GM19240 (cell line): ENCODE measurements at regions not wholly inside any gene's neighbourhood (a gene's known extent, or its start where the extent isn't known, plus 50 kb on each side); places are given as distances from the start of the nearest gene placed in this dataset.
"Not testable (repeated sequence)": the region's sequence is repeated elsewhere in the genome, so short reads cannot be mapped to it uniquely, and the experiment has no call there.

Source experiments
- DNase-seq: peaks from one replicate; pipeline ENCODE4 v3.0.0; 2011; ENCODE audit warnings: low spot score; ENCODE audit not compliant: insufficient read length

DNA sequence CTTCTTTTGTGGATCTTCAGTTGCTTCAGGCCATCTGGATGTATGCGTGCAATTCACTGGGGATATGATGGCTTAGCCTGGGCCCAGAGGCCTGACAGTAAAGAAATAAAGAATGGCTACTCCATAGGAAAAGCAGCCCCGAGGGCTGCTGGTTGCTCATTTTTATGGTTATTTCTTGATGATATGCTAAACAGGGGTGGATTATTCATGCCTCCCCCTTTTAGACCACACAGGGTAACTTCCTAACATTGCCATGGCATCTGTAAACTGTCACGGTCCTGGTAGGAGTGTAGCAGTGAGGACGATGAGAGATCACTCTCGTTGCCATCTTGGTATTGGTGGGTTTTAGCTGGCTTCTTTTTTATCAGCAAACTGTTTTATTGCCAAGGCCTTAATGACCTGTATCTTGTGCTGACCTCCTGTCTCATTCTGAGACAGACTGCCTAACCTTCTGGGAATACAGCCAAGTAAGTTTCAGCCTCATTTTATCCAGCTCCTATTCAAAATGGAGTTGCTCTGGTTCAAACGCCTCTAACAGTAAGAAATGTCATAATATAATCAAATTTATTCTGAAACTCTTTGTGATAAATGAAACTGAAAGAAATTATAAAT is 60.5 kb downstream of the DSEL start:
- DNase-seq: no peak

DNA sequence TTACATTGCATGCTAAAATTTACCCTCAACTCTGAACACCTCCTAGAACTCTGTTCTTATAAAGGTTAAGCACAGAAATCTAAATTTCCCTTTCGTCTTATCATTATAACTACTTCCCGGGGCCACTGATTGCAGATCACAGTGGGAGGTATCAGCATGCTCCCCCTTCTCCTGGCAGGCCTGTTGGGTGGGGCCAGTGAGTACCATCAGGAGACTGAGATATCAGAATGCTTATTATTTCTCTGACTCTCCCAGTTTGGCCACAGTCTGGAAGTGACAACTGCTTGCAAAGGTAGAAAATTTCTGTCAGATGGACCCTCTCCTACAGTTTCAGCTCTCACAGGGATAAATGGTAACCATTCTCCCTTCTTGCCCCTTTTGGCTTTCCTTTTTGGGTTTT is 62.6 kb downstream of the DSEL start:
- DNase-seq: no peak

DNA sequence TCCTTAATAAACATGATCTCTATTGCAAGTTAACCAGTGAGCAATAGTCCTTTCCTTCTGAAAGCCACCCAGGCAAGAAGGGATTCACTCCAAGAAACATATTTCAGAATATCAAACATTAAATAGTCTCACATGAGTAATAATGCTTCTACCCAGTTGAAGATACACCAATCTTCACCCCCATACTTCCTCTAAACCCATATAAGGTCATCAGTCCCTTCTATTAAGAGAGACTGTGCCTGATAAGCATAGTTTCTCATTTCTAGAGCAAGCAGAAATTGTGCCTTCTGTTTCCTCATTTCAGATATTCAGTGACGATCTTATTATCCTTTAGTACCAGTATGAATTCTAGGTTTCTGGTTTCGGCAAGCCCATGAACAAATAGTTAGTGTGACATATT is 64.6 kb downstream of the DSEL start:
- DNase-seq: no peak

- DNase-seq: not testable (repeated sequence)
Measured at GRCh38 chr18:67451101-67451500, 65.4 kb downstream of the DSEL start.

GRCh38 chr18:67433971-67434370 is 82.5 kb downstream of the DSEL start:
- no peak for DNase-seq

GRCh38 chr18:67432806-67433205 is 83.7 kb downstream of the DSEL start:
- DNase-seq: no peak

- DNase-seq: no peak
Measured at GRCh38 chr18:67428805-67429204, 87.7 kb downstream of the DSEL start.

GRCh38 chr18:67428158-67428557 is 88.4 kb downstream of the DSEL start:
- DNase-seq: no peak

GRCh38 chr18:67426486-67426885 is 90.0 kb downstream of the DSEL start:
- no peak for DNase-seq

DNA sequence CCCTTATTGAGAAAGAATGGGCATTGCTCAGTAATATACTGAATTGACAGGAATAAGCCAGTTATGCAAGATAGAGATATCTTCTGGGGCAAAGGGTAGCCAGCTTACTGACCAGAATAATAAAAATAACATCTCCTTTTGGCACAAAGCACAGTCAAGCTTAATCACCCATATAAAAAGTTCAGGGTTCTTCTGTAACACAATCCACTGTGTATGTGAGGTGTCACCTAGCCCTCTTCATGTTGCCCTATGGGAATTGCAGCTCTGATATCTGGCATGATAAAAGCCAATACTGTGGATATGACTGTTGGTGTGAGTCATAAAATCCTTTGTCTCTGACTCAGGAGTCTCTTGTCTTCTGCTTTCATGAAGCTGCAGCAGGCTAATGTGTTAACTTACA is 90.8 kb downstream of the DSEL start:
- no peak for DNase-seq

GRCh38 chr18:67421651-67422050 is 94.9 kb downstream of the DSEL start:
- DNase-seq: no peak

- DNase-seq: no peak
Measured at GRCh38 chr18:67417864-67418523, 98.5 kb downstream of the DSEL start.

GRCh38 chr18:67411116-67411515 is 105.4 kb downstream of the DSEL start:
- no peak for DNase-seq

DNA sequence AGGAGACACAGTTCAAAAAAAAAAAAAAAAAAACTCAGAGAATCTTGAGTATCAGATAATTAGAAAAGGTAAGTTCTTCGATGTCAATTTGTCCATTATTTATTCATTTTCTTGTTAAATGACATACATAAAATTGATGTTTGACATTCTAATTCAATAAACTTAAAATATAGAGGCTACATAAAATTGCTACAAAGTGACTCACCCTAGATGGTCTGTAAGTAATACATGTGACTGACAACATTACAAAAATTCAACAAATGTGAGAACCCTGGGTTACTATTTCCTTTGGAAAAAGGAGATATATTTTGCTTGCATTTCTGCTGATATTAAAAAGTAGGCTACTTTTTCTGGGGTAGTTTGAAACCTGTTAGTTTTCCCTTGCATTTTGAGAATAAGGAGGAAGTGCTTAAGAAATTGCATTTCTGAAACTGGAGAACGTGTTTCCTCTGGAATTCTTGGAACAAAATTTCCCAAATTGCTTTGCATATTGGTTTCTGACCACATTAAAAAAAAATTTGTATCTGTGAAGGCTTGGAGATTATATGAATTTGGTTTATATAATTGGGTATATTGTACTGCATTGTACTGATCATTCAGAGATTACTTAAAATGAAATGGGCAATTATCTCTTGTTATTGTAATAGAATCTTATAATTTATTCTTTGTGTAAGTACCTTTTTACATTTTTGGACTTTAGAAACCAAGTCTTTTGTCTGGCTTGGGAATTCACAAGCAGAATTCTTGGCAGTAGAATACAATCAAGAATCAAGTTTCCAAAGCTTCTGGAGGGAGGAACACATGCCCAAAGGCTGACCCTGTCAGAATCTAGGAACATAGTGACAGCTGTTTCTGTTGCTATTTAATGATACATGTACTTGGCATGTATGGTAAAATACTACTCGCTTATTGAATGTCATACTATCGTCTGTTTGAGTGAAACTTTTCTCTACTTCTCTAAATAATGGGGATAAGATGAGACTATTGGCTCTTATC is 106.1 kb downstream of the DSEL start:
- DNase-seq: no peak

DNA sequence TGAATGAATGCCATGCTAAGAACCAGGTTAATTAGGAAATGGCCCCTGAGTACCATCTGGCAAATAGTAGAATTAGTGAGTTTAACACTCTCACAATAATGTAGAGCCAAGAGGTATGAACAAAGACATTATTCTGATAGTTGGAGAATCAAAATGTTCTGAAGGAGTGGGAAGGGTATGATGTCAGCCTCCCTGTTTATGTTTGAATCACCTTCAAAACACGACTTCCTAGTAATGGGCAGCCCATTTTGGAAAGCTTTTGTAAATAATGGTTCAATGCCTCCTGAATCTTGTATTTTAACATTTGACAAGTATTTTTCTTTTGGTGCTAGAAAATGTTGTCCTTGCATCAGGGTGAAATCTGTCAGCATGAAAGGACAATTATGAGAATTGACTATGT is 108.3 kb downstream of the DSEL start:
- no peak for DNase-seq

- no peak for DNase-seq
Measured at GRCh38 chr18:67406714-67407113, 109.8 kb downstream of the DSEL start.

DNA sequence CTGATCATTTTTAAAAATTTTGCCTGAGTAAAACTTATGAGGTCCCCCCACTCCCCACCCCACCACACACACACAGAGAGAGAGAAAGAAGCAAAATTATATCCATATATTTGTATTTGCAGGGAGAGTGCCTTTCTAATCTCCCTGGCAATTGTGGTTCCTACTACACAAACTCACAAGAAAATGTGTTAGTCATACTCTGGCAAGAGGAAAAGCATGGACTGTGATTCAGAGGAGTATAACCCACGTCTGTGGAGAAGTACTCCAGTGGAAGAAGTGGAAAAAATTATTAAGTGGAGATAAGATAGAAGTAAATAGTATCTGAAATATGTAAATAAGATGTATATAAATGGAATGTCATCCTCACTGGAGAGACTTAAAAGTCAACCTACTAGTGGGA is 114.0 kb downstream of the DSEL start:
- no peak for DNase-seq

- DNase-seq: no peak
Measured at GRCh38 chr18:67400502-67401117, 115.9 kb downstream of the DSEL start.

DNA sequence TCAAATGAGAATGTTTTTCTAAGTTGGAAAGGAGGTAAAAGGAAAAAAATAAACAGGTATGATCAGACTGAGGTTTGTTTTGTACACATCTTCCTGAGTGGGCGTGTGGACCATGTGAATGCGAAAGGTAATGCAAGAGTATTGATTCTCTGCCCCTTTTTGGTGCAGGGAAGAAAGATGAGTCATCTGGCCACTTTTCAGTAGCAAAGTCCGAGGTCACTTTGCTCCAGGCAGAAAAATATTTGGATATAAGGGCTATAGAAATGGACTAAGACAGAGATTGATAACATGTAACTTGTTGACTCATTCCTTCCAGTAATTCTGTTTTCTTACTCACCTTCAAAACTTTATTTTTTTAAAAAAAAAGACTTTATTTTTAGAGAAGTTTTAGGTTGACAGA is 130.5 kb downstream of the DSEL start:
- no peak for DNase-seq

DNA sequence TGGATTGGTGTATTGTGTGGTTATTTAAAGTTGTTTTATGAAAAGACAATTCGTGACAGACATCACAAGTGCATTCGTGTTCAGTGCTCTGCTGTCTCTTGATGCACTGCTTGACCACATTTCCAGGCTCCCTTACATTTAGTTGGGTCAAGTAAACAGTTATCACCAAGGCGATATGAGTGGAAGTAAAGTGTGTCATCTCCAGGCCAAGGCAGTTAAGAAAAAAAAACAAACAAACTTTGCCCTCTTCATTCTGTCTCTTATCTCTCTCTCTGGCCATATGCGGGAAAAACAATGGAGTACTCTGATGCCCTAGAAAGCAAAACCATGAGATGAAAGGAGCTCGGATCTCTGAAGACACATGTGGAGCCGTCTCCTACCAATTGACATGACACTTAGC is 131.1 kb downstream of the DSEL start:
- no peak for DNase-seq

DNA sequence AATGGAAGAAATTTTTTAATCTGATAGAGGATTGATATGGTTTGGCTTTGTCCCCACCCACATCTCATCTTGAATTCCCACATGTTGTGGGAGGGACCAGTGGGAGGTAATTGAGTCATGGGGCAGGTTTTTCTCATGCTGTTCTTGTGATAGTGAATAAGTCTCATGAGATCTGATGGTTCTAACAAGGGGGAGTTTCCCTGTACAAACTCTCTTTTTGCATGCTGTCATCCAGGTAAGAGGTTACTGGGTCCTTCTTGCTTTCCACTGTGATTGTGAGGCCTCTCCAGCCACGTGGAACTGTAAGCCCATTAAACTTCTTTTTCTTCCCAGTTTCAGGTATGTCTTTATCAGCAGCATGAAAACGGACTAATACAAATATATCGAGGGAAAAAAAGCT is 132.5 kb downstream of the DSEL start:
- not testable (repeated sequence) for DNase-seq

GRCh38 chr18:67381608-67382150 is 134.8 kb downstream of the DSEL start:
- no peak for DNase-seq
